Upper lobe of left lung (tissue), 6 donors: ENCODE measurements at regions not wholly inside any gene's neighbourhood (a gene's known extent, or its start where the extent isn't known, plus 50 kb on each side); places are given as distances from the start of the nearest gene placed in this dataset.

Source experiments
- ATAC-seq, 2 donors: fragments of 200-7000 bp; cut with Tn5 transposase; one replicate each; pipeline ENCODE4 v1.9.1; 2022; ENCODE audit warnings: mild to moderate bottlenecking in 2 of 2, moderate library complexity in 2 of 2; ENCODE audit not compliant: low FRiP score in 2 of 2
- DNase-seq, 2 donors: peaks; one replicate each; pipeline ENCODE4 v3.0.0-alpha.2; 2019 to 2020
- H3K27ac ChIP-seq, 4 donors: fragments of 200-600 bp; sonication (generic); one replicate each; pipeline ENCODE4 v1.5.1; 2016 to 2019
- H3K27me3 ChIP-seq, 4 donors: fragments of 200-600 bp; sonication (generic); one replicate each; pipeline ENCODE4 v1.5.1; 2017 to 2019
- H3K36me3 ChIP-seq, 4 donors: fragments of 200-600 bp; sonication (generic); one replicate each; pipeline ENCODE4 v1.5.1; 2016 to 2019
- H3K4me1 ChIP-seq, 4 donors: fragments of 200-600 bp; sonication (generic); one replicate each; pipeline ENCODE4 v1.5.1; 2018 to 2019
- H3K4me3 ChIP-seq, 4 donors: fragments of 200-600 bp; sonication (generic); one replicate each; pipeline ENCODE4 v1.5.1; 2017 to 2019; ENCODE audit warnings: mild to moderate bottlenecking in 2 of 4, moderate library complexity in 1 of 4
- H3K9me3 ChIP-seq, 4 donors: fragments of 200-600 bp; sonication (generic); one replicate each; pipeline ENCODE4 v1.5.1; 2018 to 2019
- CTCF ChIP-seq, 6 experiments: fragments of 450-650 bp in 4 of 6; fragments of 200-600 bp in 2 of 6; sonication (generic) in 2 of 6; IDR thresholded peaks; one replicate each; pipeline ENCODE4 v1.5.1; 2016 to 2019; ENCODE audit warnings: antibody characterized with exemption in 6 of 6
- EP300 ChIP-seq, 4 donors: sonication (generic); formaldehyde crosslinking; IDR thresholded peaks; one replicate each; pipeline ENCODE4 v1.5.1; 2017; ENCODE audit warnings: antibody characterized with exemption in 4 of 4, control low read depth in 2 of 4
- POLR2A ChIP-seq, 4 donors: fragments of 450-650 bp; IDR thresholded peaks; one replicate each; pipeline ENCODE4 v1.5.1; 2016 to 2017; ENCODE audit warnings: antibody characterized with exemption in 4 of 4, mild to moderate bottlenecking in 2 of 4
- POLR2AphosphoS5 ChIP-seq, 2 donors: sonication (generic); formaldehyde crosslinking; IDR thresholded peaks; one replicate each; pipeline ENCODE4 v1.5.1; 2017; ENCODE audit warnings: antibody characterized with exemption in 2 of 2
- WGBS, 2 donors: methylation state at CpG; one replicate each; pipeline ENCODE4 v1.1.5; 2017 to 2018; 5-methylcytosine and 5-hydroxymethylcytosine counted together
- donor health status: DM: no; HTN: no; CAD: no; lungs with moderate emphysema.
- donor health status: DM: no; HTN: yes; CAD: no; lungs with severe emphysema.

GRCh38 chr6:167442245-167442644 is 117.4 kb downstream of the TTLL2 start:
- H3K27me3 ChIP-seq: no peaks in the 10 kb centered on the region
- ATAC-seq (no peak), DNase-seq (no peak)
- H3K9me3 ChIP-seq: no peaks in the 10 kb centered on the region
- H3K4me1 ChIP-seq: peaks cover 0 to 6% (median 3%) of the 10 kb centered on the region in 4 donors
- H3K36me3 ChIP-seq: no peaks in the 10 kb centered on the region
- no peak overlapping the region for H3K4me3 ChIP-seq
- WGBS, 2 donors: 60 to 64% methylated on average over 7 of the region's 7 CpGs
- TF ChIP-seq POLR2A (IDR thresholded peaks at IDR 0.05) (no peak), CTCF (IDR thresholded peaks at IDR 0.05) (no peak), EP300 (IDR thresholded peaks at IDR 0.05) (no peak), POLR2AphosphoS5 (IDR thresholded peaks at IDR 0.05) (no peak)
- peak overlapping the region in 1 of 4 donors; percentile 8 for H3K27ac ChIP-seq

GRCh38 chr6:167442796-167443680 is 118.2 kb downstream of the TTLL2 start:
- no peak for DNase-seq
- Histone ChIP-seq H3K27me3 (no peaks in the 10 kb centered on the region), H3K4me3 (no peak overlapping the region), H3K36me3 (no peaks in the 10 kb centered on the region), H3K9me3 (no peaks in the 10 kb centered on the region), H3K4me1 (peaks cover 0 to 6% (median 3%) of the 10 kb centered on the region in 4 donors), H3K27ac (no peak overlapping the region)
- WGBS, 2 donors: 81% methylated on average over 15 of the region's 15 CpGs
- no peak for ATAC-seq
- no peak for TF ChIP-seq CTCF (IDR thresholded peaks at IDR 0.05)
- no peak for TF ChIP-seq POLR2A (IDR thresholded peaks at IDR 0.05)
- no peak for TF ChIP-seq POLR2AphosphoS5 (IDR thresholded peaks at IDR 0.05)
- no peak for TF ChIP-seq EP300 (IDR thresholded peaks at IDR 0.05)

- Histone ChIP-seq H3K36me3 (no peaks in the 10 kb centered on the region), H3K9me3 (no peaks in the 10 kb centered on the region), H3K4me3 (no peak overlapping the region), H3K27ac (no peak overlapping the region), H3K27me3 (no peaks in the 10 kb centered on the region), H3K4me1 (peaks cover 0 to 6% (median 3%) of the 10 kb centered on the region in 4 donors)
- DNase-seq (no peak), ATAC-seq (no peak)
- TF ChIP-seq POLR2A (IDR thresholded peaks at IDR 0.05) (no peak), CTCF (IDR thresholded peaks at IDR 0.05) (no peak), EP300 (IDR thresholded peaks at IDR 0.05) (no peak), POLR2AphosphoS5 (IDR thresholded peaks at IDR 0.05) (no peak)
- 93 to 94% methylated on average over 9 of the region's 9 CpGs for WGBS, 2 donors
Observed at GRCh38 chr6:167444602-167445346, 119.9 kb downstream of the TTLL2 start.

- no peak overlapping the region for H3K27ac ChIP-seq
- no peak overlapping the region for H3K4me3 ChIP-seq
- no peak for TF ChIP-seq EP300 (IDR thresholded peaks at IDR 0.05)
- TF ChIP-seq POLR2AphosphoS5 (IDR thresholded peaks at IDR 0.05): no peak
- no peak for TF ChIP-seq CTCF (IDR thresholded peaks at IDR 0.05)
- TF ChIP-seq POLR2A (IDR thresholded peaks at IDR 0.05): no peak
- 82 to 85% methylated on average over 6 to 7 of the region's 7 CpGs for WGBS, 2 donors
- no peaks in the 10 kb centered on the region for H3K36me3 ChIP-seq
- no peak for ATAC-seq
- H3K9me3 ChIP-seq: no peaks in the 10 kb centered on the region
- DNase-seq: no peak
- no peaks in the 10 kb centered on the region for H3K27me3 ChIP-seq
- H3K4me1 ChIP-seq: peaks cover 0 to 6% (median 3%) of the 10 kb centered on the region in 4 donors
Observed at GRCh38 chr6:167445568-167445967, 120.7 kb downstream of the TTLL2 start.
